ENCODE measurements at regions not wholly inside any gene's neighbourhood (a gene's known extent, or its start where the extent isn't known, plus 50 kb on each side); places are given as distances from the start of the nearest gene placed in this dataset.

- no peaks in the 10 kb centered on the region for H3K4me1 ChIP-seq (ENCODE audit: control insufficient read depth in 1 of 2, insufficient read depth in 2 of 2, low read depth in 1 of 2, low read length in 1 of 2)
- no peaks in the 10 kb centered on the region for H3K36me3 ChIP-seq (replicated peaks in 1 of 2; ENCODE audit: control insufficient read depth in 1 of 2, insufficient read depth in 2 of 2, low read length in 1 of 2)
- no peak overlapping the region for H2AFZ ChIP-seq (ENCODE audit: low read depth)
- POLR2A ChIA-PET, result no interaction called here
- TF ChIP-seq CHD2 (IDR thresholded peaks at IDR 0.05; ENCODE audit: low read length, partially characterized antibody) (no peak), FOXJ3 (CRISPR knock-in tag; IDR thresholded peaks at IDR 0.05) (no peak), USF2 (IDR thresholded peaks at IDR 0.05; ENCODE audit: borderline replicate concordance, low read depth, low read length) (no peak)
- H3K4me3 ChIP-seq (ENCODE audit: low read depth in 2 of 2, low read length in 1 of 2), result no peak overlapping the region
- H3K79me2 ChIP-seq (ENCODE audit: insufficient read depth), result no peaks in the 10 kb centered on the region
- H4K20me1 ChIP-seq (ENCODE audit: insufficient read depth), result no peaks in the 10 kb centered on the region
- no peaks in the 10 kb centered on the region for H3K9me2 ChIP-seq
- CTCF ChIA-PET, result no interaction called here
- DNase-seq, result no peak
- no peak overlapping the region for H3K27ac ChIP-seq (ENCODE audit: low read depth in 2 of 2, low read length in 1 of 2)
- H3K9ac ChIP-seq, result no peak overlapping the region
- 20% methylated on average over 5 of the region's 5 CpGs for WGBS (ENCODE audit: low lambda C conversion rate)
- no peaks in the 10 kb centered on the region for H3K27me3 ChIP-seq (ENCODE audit: insufficient read depth)
- no peaks in the 10 kb centered on the region for H3K9me3 ChIP-seq
- no peak overlapping the region for H3K4me2 ChIP-seq
- no peaks in the 10 kb centered on the region for H3F3A ChIP-seq (replicated peaks; ENCODE audit: insufficient read depth)
These were observed 423.0 kb upstream of the CNKSR2 start for GRCh38 chrX:20951016-20951810.

GRCh38 chrX:20947411-20947912 is 426.8 kb upstream of the CNKSR2 start:
- no peaks in the 10 kb centered on the region for H4K20me1 ChIP-seq (ENCODE audit: insufficient read depth)
- no peak for TF ChIP-seq RAD21 (IDR thresholded peaks at IDR 0.05; ENCODE audit: low read length)
- no peak overlapping the region for H3K9ac ChIP-seq
- no peaks in the 10 kb centered on the region for H3K79me2 ChIP-seq (ENCODE audit: insufficient read depth)
- no peak overlapping the region for H3K4me2 ChIP-seq
- no peaks in the 10 kb centered on the region for H3K4me1 ChIP-seq (ENCODE audit: control insufficient read depth in 1 of 2, insufficient read depth in 2 of 2, low read depth in 1 of 2, low read length in 1 of 2)
- POLR2A ChIA-PET, result no interaction called here
- H3K27me3 ChIP-seq (ENCODE audit: insufficient read depth), result no peaks in the 10 kb centered on the region
- no peaks in the 10 kb centered on the region for H3K9me2 ChIP-seq
- no peak overlapping the region for H3K27ac ChIP-seq (ENCODE audit: low read depth in 2 of 2, low read length in 1 of 2)
- CTCF ChIA-PET, result no interaction called here
- no peaks in the 10 kb centered on the region for H3K36me3 ChIP-seq (replicated peaks in 1 of 2; ENCODE audit: control insufficient read depth in 1 of 2, insufficient read depth in 2 of 2, low read length in 1 of 2)
- no peaks in the 10 kb centered on the region for H3F3A ChIP-seq (replicated peaks; ENCODE audit: insufficient read depth)
- DNase-seq, result no peak
- H3K9me3 ChIP-seq, result no peaks in the 10 kb centered on the region
- no peak overlapping the region for H2AFZ ChIP-seq (ENCODE audit: low read depth)
- H3K4me3 ChIP-seq (ENCODE audit: low read depth in 2 of 2, low read length in 1 of 2), result no peak overlapping the region
- WGBS (ENCODE audit: low lambda C conversion rate), result 3% methylated on average over 7 of the region's 7 CpGs

GRCh38 chrX:20913760-20914159 is 460.5 kb upstream of the CNKSR2 start:
- no peaks in the 10 kb centered on the region for H3K27me3 ChIP-seq (ENCODE audit: insufficient read depth)
- no peak overlapping the region for H3K27ac ChIP-seq (ENCODE audit: low read depth in 2 of 2, low read length in 1 of 2)
- no peaks in the 10 kb centered on the region for H3K4me1 ChIP-seq (ENCODE audit: control insufficient read depth in 1 of 2, insufficient read depth in 2 of 2, low read depth in 1 of 2, low read length in 1 of 2)
- H3K9me3 ChIP-seq, result no peaks in the 10 kb centered on the region
- no peak overlapping the region for H3K4me3 ChIP-seq (ENCODE audit: low read depth in 2 of 2, low read length in 1 of 2)
- no peak for DNase-seq
- H3K36me3 ChIP-seq (replicated peaks in 1 of 2; ENCODE audit: control insufficient read depth in 1 of 2, insufficient read depth in 2 of 2, low read length in 1 of 2), result no peaks in the 10 kb centered on the region
- no peaks in the 10 kb centered on the region for H3F3A ChIP-seq (replicated peaks; ENCODE audit: insufficient read depth)
- H3K79me2 ChIP-seq (ENCODE audit: insufficient read depth), result no peaks in the 10 kb centered on the region
- CTCF ChIA-PET, result no interaction called here
- H4K20me1 ChIP-seq (ENCODE audit: insufficient read depth), result no peaks in the 10 kb centered on the region
- H3K9ac ChIP-seq, result no peak overlapping the region
- H2AFZ ChIP-seq (ENCODE audit: low read depth), result no peak overlapping the region
- no peaks in the 10 kb centered on the region for H3K9me2 ChIP-seq
- WGBS (ENCODE audit: low lambda C conversion rate), result 14% methylated on average over 3 of the region's 3 CpGs
- no peak overlapping the region for H3K4me2 ChIP-seq
- POLR2A ChIA-PET, result no interaction called here
- TF ChIP-seq REST (IDR thresholded peaks at IDR 0.05; ENCODE audit: low read depth, low read length) (peak; percentile 81; the same call in 1 of the 2 replicates), TEAD4 (IDR thresholded peaks at IDR 0.05; ENCODE audit: borderline replicate concordance, insufficient read depth) (no peak)
